HEK293 (cell line): ENCODE measurements at regions not wholly inside any gene's neighbourhood (a gene's known extent, or its start where the extent isn't known, plus 50 kb on each side); places are given as distances from the start of the nearest gene placed in this dataset.

Source experiments
- CTCF ChIA-PET: fragments of 350-600 bp; formaldehyde crosslinking; extraction: SDS; loops from one replicate; lab custom pipeline; 2021; ENCODE audit warnings: antibody characterized with exemption; lab: Yijun Ruan, JAX
- POLR2A ChIA-PET: fragments of 300-600 bp; formaldehyde crosslinking; extraction: SDS; loops from one replicate; lab custom pipeline; 2020; ENCODE audit warnings: antibody characterized with exemption, inconsistent platforms; lab: Yijun Ruan, JAX
- H3K27ac ChIP-seq: fragments of 200-500 bp; sonication (Bioruptor generic); 2 replicates; pipeline ENCODE4 v1.5.1; 2014; ENCODE audit warnings: low read depth, low read length, control low read depth, inconsistent platforms; ENCODE audit errors: extremely low read depth
- H3K36me3 ChIP-seq, 2 experiments: fragments of 200-500 bp in 1 of 2; sonication (Bioruptor generic) in 1 of 2; 1 replicate in 1 of 2; 2 replicates in 1 of 2; pipeline ENCODE4 v1.5.1; 2014 to 2017; ENCODE audit warnings: inconsistent platforms in 2 of 2, low read length in 2 of 2; ENCODE audit not compliant: control insufficient read depth in 2 of 2, insufficient read depth in 1 of 2
- H3K4me1 ChIP-seq: fragments of 200-500 bp; sonication (Bioruptor generic); 2 replicates; pipeline ENCODE4 v1.5.1; 2014; ENCODE audit warnings: mild to moderate bottlenecking, low read length, inconsistent platforms; ENCODE audit not compliant: control insufficient read depth, insufficient read depth
- H3K4me3 ChIP-seq: 2 replicates; pipeline ENCODE4 v1.5.1; 2011; ENCODE audit warnings: low read depth, mild to moderate bottlenecking, control low read depth, low read length, moderate library complexity
- H3K9me3 ChIP-seq: fragments of 200-500 bp; sonication (Bioruptor generic); 2 replicates; pipeline ENCODE4 v1.5.1; 2014; ENCODE audit warnings: low read depth, low read length, inconsistent platforms; ENCODE audit not compliant: control insufficient read depth, insufficient read depth
- EGR2 ChIP-seq: fragments of 450-650 bp; formaldehyde crosslinking; IDR thresholded peaks from 2 replicates; pipeline ENCODE4 v1.5.1; 2016; ENCODE audit warnings: low read depth, missing biosample characterization, missing genetic modification characterization
- GLIS1 ChIP-seq: fragments of 450-650 bp; formaldehyde crosslinking; IDR thresholded peaks from 2 replicates; pipeline ENCODE4 v1.5.1; 2016; ENCODE audit warnings: missing biosample characterization, missing genetic modification characterization
- SCRT1 ChIP-seq: fragments of 450-650 bp; formaldehyde crosslinking; IDR thresholded peaks from 2 replicates; pipeline ENCODE4 v1.5.1; 2016; ENCODE audit warnings: missing biosample characterization, missing genetic modification characterization, borderline replicate concordance
- WT1 ChIP-seq: fragments of 450-650 bp; formaldehyde crosslinking; IDR thresholded peaks from 2 replicates; pipeline ENCODE4 v1.5.1; 2016; ENCODE audit warnings: missing biosample characterization, missing genetic modification characterization
- ZBTB21 ChIP-seq: fragments of 450-650 bp; formaldehyde crosslinking; IDR thresholded peaks from 2 replicates; pipeline ENCODE4 v1.5.1; 2017; ENCODE audit warnings: missing biosample characterization, missing genetic modification characterization
- ZBTB7A ChIP-seq: fragments of 450-650 bp; formaldehyde crosslinking; IDR thresholded peaks from 2 replicates; pipeline ENCODE4 v1.5.1; 2016; ENCODE audit warnings: low read depth, missing biosample characterization, missing genetic modification characterization
- ZFP37 ChIP-seq: fragments of 450-650 bp; formaldehyde crosslinking; IDR thresholded peaks from 2 replicates; pipeline ENCODE4 v1.5.1; 2016; ENCODE audit warnings: missing biosample characterization, missing genetic modification characterization
- ZNF138 ChIP-seq: fragments of 450-650 bp; formaldehyde crosslinking; IDR thresholded peaks from 2 replicates; pipeline ENCODE4 v1.5.1; 2016; ENCODE audit warnings: missing biosample characterization, missing genetic modification characterization, borderline replicate concordance
- ZNF157 ChIP-seq: fragments of 450-650 bp; formaldehyde crosslinking; IDR thresholded peaks from 2 replicates; pipeline ENCODE4 v1.5.1; 2016; ENCODE audit warnings: missing biosample characterization, missing genetic modification characterization
- ZNF214 ChIP-seq: fragments of 450-650 bp; formaldehyde crosslinking; IDR thresholded peaks from 2 replicates; pipeline ENCODE4 v1.5.1; 2017; ENCODE audit warnings: missing biosample characterization, mild to moderate bottlenecking, missing genetic modification characterization, borderline replicate concordance
- ZNF311 ChIP-seq: fragments of 450-650 bp; formaldehyde crosslinking; IDR thresholded peaks from 2 replicates; pipeline ENCODE4 v1.5.1; 2017; ENCODE audit warnings: missing biosample characterization, missing genetic modification characterization, borderline replicate concordance
- ZNF37A ChIP-seq: fragments of 450-650 bp; IDR thresholded peaks from 2 replicates; pipeline ENCODE4 v1.5.1; 2018; ENCODE audit warnings: missing biosample characterization, missing genetic modification characterization
- ZNF473 ChIP-seq: fragments of 450-650 bp; formaldehyde crosslinking; IDR thresholded peaks from 2 replicates; pipeline ENCODE4 v1.5.1; 2017; ENCODE audit warnings: missing biosample characterization, missing genetic modification characterization
- ZNF530 ChIP-seq: fragments of 450-650 bp; formaldehyde crosslinking; IDR thresholded peaks from 2 replicates; pipeline ENCODE4 v1.5.1; 2016; ENCODE audit warnings: low read depth, missing biosample characterization, missing genetic modification characterization
- ZNF561 ChIP-seq: fragments of 450-650 bp; IDR thresholded peaks from 2 replicates; pipeline ENCODE4 v1.5.1; 2018; ENCODE audit warnings: missing biosample characterization, missing genetic modification characterization, borderline replicate concordance
- ZNF596 ChIP-seq: fragments of 450-650 bp; IDR thresholded peaks from 2 replicates; pipeline ENCODE4 v1.5.0; 2018; ENCODE audit warnings: missing biosample characterization, mild to moderate bottlenecking, missing genetic modification characterization, moderate library complexity
- ZNF600 ChIP-seq: fragments of 450-650 bp; formaldehyde crosslinking; IDR thresholded peaks from 2 replicates; pipeline ENCODE4 v1.5.1; 2016; ENCODE audit warnings: missing biosample characterization, missing genetic modification characterization
- TF ChIP-seq, protein P1 (sequence below): fragments of 450-650 bp; formaldehyde crosslinking; IDR thresholded peaks from 2 replicates; pipeline ENCODE4 v1.5.1; 2016; ENCODE audit warnings: missing biosample characterization, missing genetic modification characterization, borderline replicate concordance
- TF ChIP-seq, protein P2 (sequence below): fragments of 450-650 bp; formaldehyde crosslinking; IDR thresholded peaks from 2 replicates; pipeline ENCODE4 v1.5.1; 2016; ENCODE audit warnings: missing biosample characterization, missing genetic modification characterization
- TF ChIP-seq, protein P3 (sequence below): IDR thresholded peaks from 2 replicates; pipeline ENCODE4 v1.6.1; 2011; ENCODE audit warnings: mild to moderate bottlenecking, low read depth, low read length, borderline replicate concordance
- TF ChIP-seq, protein P4 (sequence below): fragments of 450-650 bp; formaldehyde crosslinking; IDR thresholded peaks from 2 replicates; pipeline ENCODE4 v1.5.1; 2016; ENCODE audit warnings: missing biosample characterization, missing genetic modification characterization

DNA sequence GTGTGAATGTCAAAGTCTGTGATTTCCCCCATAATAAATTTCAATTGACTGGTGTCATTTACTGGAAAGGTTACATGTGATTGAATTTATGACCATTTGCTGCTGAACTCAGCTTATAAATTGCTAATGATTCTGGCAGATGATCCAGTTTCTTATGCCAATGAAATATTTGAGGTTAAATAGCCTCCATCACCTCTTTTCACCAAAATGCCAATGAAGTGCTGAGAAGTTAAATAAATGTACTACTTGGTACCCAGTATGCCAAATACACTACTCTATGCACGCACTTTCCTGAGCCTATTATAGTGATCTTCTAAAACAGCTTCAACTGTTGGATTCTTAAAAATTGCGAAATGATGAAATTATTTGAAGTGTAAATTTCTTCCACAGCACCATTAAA is 741.4 kb downstream of the PLA2G4A start (continued):
- TF ChIP-seq, protein P1, sequence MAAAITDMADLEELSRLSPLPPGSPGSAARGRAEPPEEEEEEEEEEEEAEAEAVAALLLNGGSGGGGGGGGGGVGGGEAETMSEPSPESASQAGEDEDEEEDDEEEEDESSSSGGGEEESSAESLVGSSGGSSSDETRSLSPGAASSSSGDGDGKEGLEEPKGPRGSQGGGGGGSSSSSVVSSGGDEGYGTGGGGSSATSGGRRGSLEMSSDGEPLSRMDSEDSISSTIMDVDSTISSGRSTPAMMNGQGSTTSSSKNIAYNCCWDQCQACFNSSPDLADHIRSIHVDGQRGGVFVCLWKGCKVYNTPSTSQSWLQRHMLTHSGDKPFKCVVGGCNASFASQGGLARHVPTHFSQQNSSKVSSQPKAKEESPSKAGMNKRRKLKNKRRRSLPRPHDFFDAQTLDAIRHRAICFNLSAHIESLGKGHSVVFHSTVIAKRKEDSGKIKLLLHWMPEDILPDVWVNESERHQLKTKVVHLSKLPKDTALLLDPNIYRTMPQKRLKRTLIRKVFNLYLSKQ, result no peak

DNA sequence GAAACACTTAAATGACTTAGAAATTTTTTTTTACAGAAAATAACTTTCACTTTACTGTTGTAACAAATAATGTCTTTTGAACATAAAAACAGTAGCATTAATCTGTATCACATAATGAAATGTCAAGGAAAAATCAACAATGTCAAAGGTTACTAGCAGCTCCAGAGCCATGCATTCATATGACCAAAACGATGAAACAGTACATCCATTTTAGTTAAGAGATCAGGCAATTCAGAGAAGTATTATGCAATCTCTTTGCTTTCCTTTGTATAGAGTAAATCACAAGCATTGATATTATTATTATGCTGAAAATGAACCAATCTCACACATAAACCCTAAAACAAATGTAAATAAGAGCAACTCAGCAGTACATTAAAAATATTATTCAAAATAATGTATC is 748.9 kb downstream of the PLA2G4A start:
- Histone ChIP-seq H3K4me1 (no peaks in the 10 kb centered on the region), H3K27ac (no peak overlapping the region), H3K4me3 (no peak overlapping the region), H3K36me3 (no peaks in the 10 kb centered on the region), H3K9me3 (no peaks in the 10 kb centered on the region)
- ChIA-PET CTCF (no interaction called here), POLR2A (no interaction called here)
- TF ChIP-seq SCRT1 (tag by site-specific recombination) (no peak), GLIS1 (tag by site-specific recombination) (no peak), ZNF561 (tag by site-specific recombination) (no peak), ZNF214 (tag by site-specific recombination) (no peak), EGR2 (tag by site-specific recombination) (no peak), ZNF311 (tag by site-specific recombination) (no peak), WT1 (no peak), ZNF473 (tag by site-specific recombination) (no peak), ZBTB7A (tag by site-specific recombination) (no peak), ZNF600 (tag by site-specific recombination) (no peak), ZBTB21 (no peak), ZNF138 (tag by site-specific recombination) (no peak), ZNF157 (tag by site-specific recombination) (no peak), ZFP37 (tag by site-specific recombination) (no peak), ZNF37A (tag by site-specific recombination) (no peak), ZNF596 (tag by site-specific recombination) (no peak), ZNF530 (tag by site-specific recombination) (no peak)
- TF ChIP-seq, protein P2, sequence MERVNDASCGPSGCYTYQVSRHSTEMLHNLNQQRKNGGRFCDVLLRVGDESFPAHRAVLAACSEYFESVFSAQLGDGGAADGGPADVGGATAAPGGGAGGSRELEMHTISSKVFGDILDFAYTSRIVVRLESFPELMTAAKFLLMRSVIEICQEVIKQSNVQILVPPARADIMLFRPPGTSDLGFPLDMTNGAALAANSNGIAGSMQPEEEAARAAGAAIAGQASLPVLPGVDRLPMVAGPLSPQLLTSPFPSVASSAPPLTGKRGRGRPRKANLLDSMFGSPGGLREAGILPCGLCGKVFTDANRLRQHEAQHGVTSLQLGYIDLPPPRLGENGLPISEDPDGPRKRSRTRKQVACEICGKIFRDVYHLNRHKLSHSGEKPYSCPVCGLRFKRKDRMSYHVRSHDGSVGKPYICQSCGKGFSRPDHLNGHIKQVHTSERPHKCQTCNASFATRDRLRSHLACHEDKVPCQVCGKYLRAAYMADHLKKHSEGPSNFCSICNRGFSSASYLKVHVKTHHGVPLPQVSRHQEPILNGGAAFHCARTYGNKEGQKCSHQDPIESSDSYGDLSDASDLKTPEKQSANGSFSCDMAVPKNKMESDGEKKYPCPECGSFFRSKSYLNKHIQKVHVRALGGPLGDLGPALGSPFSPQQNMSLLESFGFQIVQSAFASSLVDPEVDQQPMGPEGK (tag by site-specific recombination), result no peak
- TF ChIP-seq, protein P3, sequence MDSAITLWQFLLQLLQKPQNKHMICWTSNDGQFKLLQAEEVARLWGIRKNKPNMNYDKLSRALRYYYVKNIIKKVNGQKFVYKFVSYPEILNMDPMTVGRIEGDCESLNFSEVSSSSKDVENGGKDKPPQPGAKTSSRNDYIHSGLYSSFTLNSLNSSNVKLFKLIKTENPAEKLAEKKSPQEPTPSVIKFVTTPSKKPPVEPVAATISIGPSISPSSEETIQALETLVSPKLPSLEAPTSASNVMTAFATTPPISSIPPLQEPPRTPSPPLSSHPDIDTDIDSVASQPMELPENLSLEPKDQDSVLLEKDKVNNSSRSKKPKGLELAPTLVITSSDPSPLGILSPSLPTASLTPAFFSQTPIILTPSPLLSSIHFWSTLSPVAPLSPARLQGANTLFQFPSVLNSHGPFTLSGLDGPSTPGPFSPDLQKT, result no peak
- TF ChIP-seq, protein P4, sequence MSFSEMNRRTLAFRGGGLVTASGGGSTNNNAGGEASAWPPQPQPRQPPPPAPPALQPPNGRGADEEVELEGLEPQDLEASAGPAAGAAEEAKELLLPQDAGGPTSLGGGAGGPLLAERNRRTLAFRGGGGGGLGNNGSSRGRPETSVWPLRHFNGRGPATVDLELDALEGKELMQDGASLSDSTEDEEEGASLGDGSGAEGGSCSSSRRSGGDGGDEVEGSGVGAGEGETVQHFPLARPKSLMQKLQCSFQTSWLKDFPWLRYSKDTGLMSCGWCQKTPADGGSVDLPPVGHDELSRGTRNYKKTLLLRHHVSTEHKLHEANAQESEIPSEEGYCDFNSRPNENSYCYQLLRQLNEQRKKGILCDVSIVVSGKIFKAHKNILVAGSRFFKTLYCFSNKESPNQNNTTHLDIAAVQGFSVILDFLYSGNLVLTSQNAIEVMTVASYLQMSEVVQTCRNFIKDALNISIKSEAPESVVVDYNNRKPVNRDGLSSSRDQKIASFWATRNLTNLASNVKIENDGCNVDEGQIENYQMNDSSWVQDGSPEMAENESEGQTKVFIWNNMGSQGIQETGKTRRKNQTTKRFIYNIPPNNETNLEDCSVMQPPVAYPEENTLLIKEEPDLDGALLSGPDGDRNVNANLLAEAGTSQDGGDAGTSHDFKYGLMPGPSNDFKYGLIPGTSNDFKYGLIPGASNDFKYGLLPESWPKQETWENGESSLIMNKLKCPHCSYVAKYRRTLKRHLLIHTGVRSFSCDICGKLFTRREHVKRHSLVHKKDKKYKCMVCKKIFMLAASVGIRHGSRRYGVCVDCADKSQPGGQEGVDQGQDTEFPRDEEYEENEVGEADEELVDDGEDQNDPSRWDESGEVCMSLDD, result no peak
